Astrocyte of the cerebellum (primary cell): ENCODE measurements at regions not wholly inside any gene's neighbourhood (a gene's known extent, or its start where the extent isn't known, plus 50 kb on each side); places are given as distances from the start of the nearest gene placed in this dataset.

ENCODE experiments used
- DNase-seq: peaks from one replicate; pipeline ENCODE4 v3.0.0-alpha.2; 2011; ENCODE audit warnings: low read depth
- H3K4me3 ChIP-seq: 2 replicates; pipeline ENCODE4 v1.5.1; 2011; ENCODE audit warnings: mild to moderate bottlenecking, low read depth, low read length, moderate library complexity
- CTCF ChIP-seq: IDR thresholded peaks from 2 replicates; pipeline ENCODE4 v1.5.1; 2012; ENCODE audit warnings: low read length, low read depth, moderate library complexity, mild to moderate bottlenecking; ENCODE audit errors: missing control alignments
- in situ Hi-C: cut with HindIII; loops from 2 replicates; pipeline ENCODE4 v1.10.0; 2017; ENCODE audit warnings: low sequenced_read_pairs

- TF ChIP-seq CTCF, result no peak
- no peak overlapping the region for H3K4me3 ChIP-seq
- in situ Hi-C loops, result no loop called here
- no peak for DNase-seq
Measured at GRCh38 chr11:106621484-106621883, 396.8 kb downstream of the GUCY1A2 start.
